HEK293 (cell line): ENCODE measurements at regions not wholly inside any gene's neighbourhood (a gene's known extent, or its start where the extent isn't known, plus 50 kb on each side); places are given as distances from the start of the nearest gene placed in this dataset.

Source experiments
- BCL11A ChIP-seq: fragments of 450-650 bp; formaldehyde crosslinking; IDR thresholded peaks from 2 replicates; pipeline ENCODE4 v1.5.1; 2016; ENCODE audit warnings: low read depth, missing biosample characterization, missing genetic modification characterization
- CTCF ChIP-seq: fragments of 450-650 bp; formaldehyde crosslinking; IDR thresholded peaks from 2 replicates; pipeline ENCODE4 v1.5.1; 2016; ENCODE audit warnings: missing biosample characterization, missing genetic modification characterization
- FEZF1 ChIP-seq: fragments of 450-650 bp; formaldehyde crosslinking; IDR thresholded peaks from 2 replicates; pipeline ENCODE4 v1.5.1; 2016; ENCODE audit warnings: missing biosample characterization, missing genetic modification characterization
- HOXC10 ChIP-seq: sonication (generic); formaldehyde crosslinking; IDR thresholded peaks from 2 replicates; pipeline ENCODE4 v1.8.1; 2023; ENCODE audit warnings: mild to moderate bottlenecking, missing genetic modification reagents
- PATZ1 ChIP-seq: fragments of 450-650 bp; formaldehyde crosslinking; IDR thresholded peaks from 2 replicates; pipeline ENCODE4 v1.5.1; 2016; ENCODE audit warnings: missing biosample characterization, missing genetic modification characterization
- REST ChIP-seq: fragments of 450-650 bp; formaldehyde crosslinking; IDR thresholded peaks from 2 replicates; pipeline ENCODE4 v1.5.1; 2016; ENCODE audit warnings: missing biosample characterization, missing genetic modification characterization
- SP3 ChIP-seq: fragments of 450-650 bp; formaldehyde crosslinking; IDR thresholded peaks from 2 replicates; pipeline ENCODE4 v1.5.1; 2016; ENCODE audit warnings: missing biosample characterization, missing genetic modification characterization
- YY1 ChIP-seq: fragments of 450-650 bp; formaldehyde crosslinking; IDR thresholded peaks from 2 replicates; pipeline ENCODE4 v1.5.1; 2018; ENCODE audit warnings: missing biosample characterization, missing genetic modification characterization
- ZBTB21 ChIP-seq: fragments of 450-650 bp; formaldehyde crosslinking; IDR thresholded peaks from 2 replicates; pipeline ENCODE4 v1.5.1; 2017; ENCODE audit warnings: missing biosample characterization, missing genetic modification characterization
- ZBTB7A ChIP-seq: fragments of 450-650 bp; formaldehyde crosslinking; IDR thresholded peaks from 2 replicates; pipeline ENCODE4 v1.5.1; 2016; ENCODE audit warnings: low read depth, missing biosample characterization, missing genetic modification characterization
- ZNF23 ChIP-seq: fragments of 450-650 bp; formaldehyde crosslinking; IDR thresholded peaks from 2 replicates; pipeline ENCODE4 v1.5.1; 2016; ENCODE audit warnings: missing biosample characterization, missing genetic modification characterization, borderline replicate concordance
- ZNF26 ChIP-seq: fragments of 450-650 bp; formaldehyde crosslinking; IDR thresholded peaks from 2 replicates; pipeline ENCODE4 v1.5.1; 2016; ENCODE audit warnings: missing biosample characterization, missing genetic modification characterization
- ZNF292 ChIP-seq: fragments of 450-650 bp; formaldehyde crosslinking; IDR thresholded peaks from 2 replicates; pipeline ENCODE4 v1.5.1; 2016; ENCODE audit warnings: low read depth, missing biosample characterization, missing genetic modification characterization, borderline replicate concordance
- ZNF585B ChIP-seq: fragments of 450-650 bp; formaldehyde crosslinking; IDR thresholded peaks from 2 replicates; pipeline ENCODE4 v1.5.1; 2016; ENCODE audit warnings: missing biosample characterization, missing genetic modification characterization

- TF ChIP-seq SP3 (tag by site-specific recombination) = no peak
- TF ChIP-seq ZBTB21 (tag by site-specific recombination) = no peak
- TF ChIP-seq ZNF292 (tag by site-specific recombination) = no peak
- TF ChIP-seq CTCF (tag by site-specific recombination) = no peak
- TF ChIP-seq PATZ1 (tag by site-specific recombination) = no peak
- no peak for TF ChIP-seq ZBTB7A (tag by site-specific recombination)
- TF ChIP-seq ZNF23 (tag by site-specific recombination) = no peak
- no peak for TF ChIP-seq FEZF1 (tag by site-specific recombination)
- no peak for TF ChIP-seq ZNF26 (tag by site-specific recombination)
- no peak for TF ChIP-seq BCL11A
- TF ChIP-seq YY1 = no peak
- TF ChIP-seq REST = no peak
- TF ChIP-seq ZNF585B = no peak
- no peak for TF ChIP-seq HOXC10 (CRISPR knock-in tag)
Measured at GRCh38 chr4:27701606-27702005, 841.0 kb downstream of the STIM2 start.
